Left kidney (tissue), 1 donor: ENCODE measurements at regions not wholly inside any gene's neighbourhood (a gene's known extent, or its start where the extent isn't known, plus 50 kb on each side); places are given as distances from the start of the nearest gene placed in this dataset.

Source experiments
- DNase-seq: peaks from one replicate; pipeline ENCODE4 v3.0.0-alpha.2; 2013

- DNase-seq, result no peak
Measured at GRCh38 chr10:133035952-133036351, 51.8 kb upstream of the ADGRA1 start.

GRCh38 chr10:133034762-133035161, 53.0 kb upstream of the ADGRA1 start:
- DNase-seq, result no peak

GRCh38 chr10:133034092-133034491, 53.6 kb upstream of the ADGRA1 start:
- DNase-seq, result no peak

- DNase-seq, result no peak
Measured at GRCh38 chr10:133033742-133034048, 54.0 kb upstream of the ADGRA1 start.

- DNase-seq, result no peak
Measured at GRCh38 chr10:133032976-133033741, 54.6 kb upstream of the ADGRA1 start.

GRCh38 chr10:133032231-133032630, 55.5 kb upstream of the ADGRA1 start:
- no peak for DNase-seq

- no peak for DNase-seq
Measured at GRCh38 chr10:133031541-133032125, 56.1 kb upstream of the ADGRA1 start.

GRCh38 chr10:133030781-133031180, 56.9 kb upstream of the ADGRA1 start:
- DNase-seq, result no peak

GRCh38 chr10:133030126-133030525, 57.6 kb upstream of the ADGRA1 start:
- DNase-seq, result no peak

- DNase-seq, result no peak
Measured at GRCh38 chr10:133028956-133029355, 58.8 kb upstream of the ADGRA1 start.

GRCh38 chr10:133028158-133028557, 59.6 kb upstream of the ADGRA1 start:
- DNase-seq, result no peak

GRCh38 chr10:133027482-133027881, 60.2 kb upstream of the ADGRA1 start:
- DNase-seq, result no peak

- DNase-seq, result no peak
Measured at GRCh38 chr10:133026726-133027395, 60.9 kb upstream of the ADGRA1 start.

GRCh38 chr10:133026171-133026570, 61.6 kb upstream of the ADGRA1 start:
- DNase-seq, result no peak

- DNase-seq, result no peak
Measured at GRCh38 chr10:133025558-133026090, 62.1 kb upstream of the ADGRA1 start.

- no peak for DNase-seq
Measured at GRCh38 chr10:133024704-133025557, 62.8 kb upstream of the ADGRA1 start.

- no peak for DNase-seq
Measured at GRCh38 chr10:133023216-133023843, 64.4 kb upstream of the ADGRA1 start.

- DNase-seq, result peak; percentile 71
Measured at GRCh38 chr10:133022776-133023100, 65.0 kb upstream of the ADGRA1 start.

GRCh38 chr10:133021963-133022775, 65.6 kb upstream of the ADGRA1 start:
- DNase-seq, result no peak

- DNase-seq, result no peak
Measured at GRCh38 chr10:133021116-133021962, 66.4 kb upstream of the ADGRA1 start.
